SK-N-SH (cell line): ENCODE measurements at regions not wholly inside any gene's neighbourhood (a gene's known extent, or its start where the extent isn't known, plus 50 kb on each side); places are given as distances from the start of the nearest gene placed in this dataset.

Experiments
- CTCF ChIA-PET: fragments of 300-600, 350-600 bp; formaldehyde crosslinking; extraction: SDS; loops from one replicate; lab custom pipeline; 2021; lab: Yijun Ruan, JAX
- POLR2A ChIA-PET: fragments of 350-600 bp; sonication (Branson Sonifier 250); formaldehyde crosslinking; extraction: SDS; loops from one replicate; lab custom pipeline; 2020; ENCODE audit warnings: antibody characterized with exemption, inconsistent platforms; lab: Yijun Ruan, JAX
- DNase-seq: peaks from one replicate; pipeline ENCODE4 v3.0.0; 2012
- H2AFZ ChIP-seq: fragments of 200-600 bp; sonication (generic); 2 replicates; pipeline ENCODE4 v1.8.1; 2016; ENCODE audit warnings: antibody characterized with exemption, mild to moderate bottlenecking, low read depth
- H3F3A ChIP-seq: fragments of 200-600 bp; sonication (generic); replicated peaks from 2 replicates; pipeline ENCODE3; 2016; ENCODE audit warnings: antibody characterized with exemption, mild to moderate bottlenecking; ENCODE audit not compliant: insufficient read depth
- H3K27ac ChIP-seq, 2 experiments: fragments of 200-500 bp in 1 of 2; fragments of 200-600 bp in 1 of 2; sonication (Bioruptor generic) in 1 of 2; sonication (generic), shearing (Covaris generic) in 1 of 2; 2 replicates each; pipeline versions ENCODE4 v1.5.1 to v1.6.1; 2014 to 2016; ENCODE audit warnings: low read depth in 2 of 2, inconsistent platforms in 1 of 2, low read length in 1 of 2, mild to moderate bottlenecking in 1 of 2, mixed read lengths in 1 of 2
- H3K27me3 ChIP-seq: fragments of 200-600 bp; sonication (generic), shearing (Covaris generic); 2 replicates; pipeline ENCODE4 v1.6.1; 2016; ENCODE audit warnings: mixed run types; ENCODE audit not compliant: insufficient read depth
- H3K36me3 ChIP-seq, 2 experiments: fragments of 200-500 bp in 1 of 2; fragments of 200-600 bp in 1 of 2; sonication (Bioruptor generic) in 1 of 2; sonication (generic) in 1 of 2; replicated peaks in 1 of 2; 2 replicates each; pipeline versions ENCODE3 to v1.5.1; 2014 to 2016; ENCODE audit warnings: low read length in 1 of 2, mild to moderate bottlenecking in 1 of 2; ENCODE audit not compliant: insufficient read depth in 2 of 2, control insufficient read depth in 1 of 2
- H3K4me1 ChIP-seq, 2 experiments: fragments of 200-500 bp in 1 of 2; fragments of 200-600 bp in 1 of 2; sonication (Bioruptor generic) in 1 of 2; sonication (generic), shearing (Covaris generic) in 1 of 2; 2 replicates each; pipeline versions ENCODE4 v1.5.1 to v1.6.1; 2014 to 2016; ENCODE audit warnings: low read depth in 1 of 2, low read length in 1 of 2, mixed run types in 1 of 2; ENCODE audit not compliant: insufficient read depth in 2 of 2, control insufficient read depth in 1 of 2
- H3K4me2 ChIP-seq: fragments of 200-600 bp; sonication (generic), shearing (Covaris generic); 2 replicates; pipeline ENCODE4 v1.6.1; 2017; ENCODE audit warnings: mixed run types
- H3K4me3 ChIP-seq, 2 experiments: fragments of 200-500 bp in 1 of 2; fragments of 200-600 bp in 1 of 2; sonication (Bioruptor generic) in 1 of 2; sonication (generic), shearing (Covaris generic) in 1 of 2; 2 replicates each; pipeline versions ENCODE4 v1.5.1 to v1.8.1; 2014 to 2016; ENCODE audit warnings: low read depth in 2 of 2, inconsistent platforms in 1 of 2, low read length in 1 of 2, mild to moderate bottlenecking in 1 of 2, mixed read lengths in 1 of 2, moderate library complexity in 1 of 2
- H3K79me2 ChIP-seq: fragments of 200-600 bp; sonication (generic); 2 replicates; pipeline ENCODE4 v1.8.1; 2017; ENCODE audit warnings: mild to moderate bottlenecking; ENCODE audit not compliant: insufficient read depth
- H3K9ac ChIP-seq: fragments of 200-600 bp; sonication (generic); 2 replicates; pipeline ENCODE4 v1.6.1; 2017; ENCODE audit warnings: mixed run types
- H3K9me2 ChIP-seq: fragments of 200-600 bp; sonication (generic); 2 replicates; pipeline ENCODE4 v1.6.1; 2017; ENCODE audit warnings: mixed run types
- H3K9me3 ChIP-seq: fragments of 200-600 bp; sonication (generic); 2 replicates; pipeline ENCODE4 v1.6.1; 2017; ENCODE audit warnings: mixed run types, mild to moderate bottlenecking, moderate library complexity
- H4K20me1 ChIP-seq: fragments of 200-600 bp; sonication (generic); 2 replicates; pipeline ENCODE4 v1.6.1; 2017; ENCODE audit warnings: mild to moderate bottlenecking, mixed run types; ENCODE audit not compliant: insufficient read depth
- ELF1 ChIP-seq: IDR thresholded peaks from 2 replicates; pipeline ENCODE4 v1.4.0; 2012
- FOSL2 ChIP-seq: IDR thresholded peaks from 2 replicates; pipeline ENCODE4 v1.4.0; 2012; ENCODE audit warnings: low read depth, mild to moderate bottlenecking, moderate library complexity, borderline replicate concordance
- GABPA ChIP-seq: IDR thresholded peaks from 2 replicates; pipeline ENCODE4 v1.4.0; 2012; ENCODE audit warnings: low read depth, mild to moderate bottlenecking
- JUND ChIP-seq: IDR thresholded peaks from 2 replicates; pipeline ENCODE4 v1.4.0; 2012
- RAD21 ChIP-seq: IDR thresholded peaks from 2 replicates; pipeline ENCODE4 v1.6.1; 2012; ENCODE audit warnings: mild to moderate bottlenecking, low read length
- RCOR1 ChIP-seq: fragments of 150-350 bp; IDR thresholded peaks from 2 replicates; pipeline ENCODE4 v1.6.1; 2017; ENCODE audit warnings: antibody characterized with exemption, low read length
- TAF1 ChIP-seq: IDR thresholded peaks from 2 replicates; pipeline ENCODE4 v1.6.1; 2012; ENCODE audit warnings: low read depth, mild to moderate bottlenecking, low read length, moderate library complexity, borderline replicate concordance
- TEAD4 ChIP-seq: IDR thresholded peaks from 2 replicates; pipeline ENCODE4 v1.4.0; 2012; ENCODE audit warnings: mild to moderate bottlenecking, borderline replicate concordance; ENCODE audit not compliant: insufficient read depth
- USF1 ChIP-seq: IDR thresholded peaks from 2 replicates; pipeline ENCODE4 v1.4.0; 2012; ENCODE audit warnings: low read depth, borderline replicate concordance
- WGBS: methylation state at CpG from one replicate; pipeline ENCODE4 v1.1.6; 2017; ENCODE audit warnings: low lambda C conversion rate; 5-methylcytosine and 5-hydroxymethylcytosine counted together

- ChIA-PET POLR2A (no interaction called here), CTCF (no interaction called here)
- DNase-seq: no peak
- Histone ChIP-seq H3K9me2 (no peaks in the 10 kb centered on the region), H3K4me1 (no peaks in the 10 kb centered on the region), H3K9me3 (no peaks in the 10 kb centered on the region), H4K20me1 (no peaks in the 10 kb centered on the region), H3K27ac (no peak overlapping the region), H3K4me2 (no peak overlapping the region), H2AFZ (no peak overlapping the region), H3K9ac (no peak overlapping the region), H3F3A (peaks cover 4% of the 10 kb centered on the region), H3K4me3 (no peak overlapping the region), H3K79me2 (no peaks in the 10 kb centered on the region), H3K27me3 (no peaks in the 10 kb centered on the region), H3K36me3 (peaks cover 0 to 3% of the 10 kb centered on the region in 2 experiments)
- 81% methylated on average over 4 of the region's 4 CpGs for WGBS
- TF ChIP-seq RAD21: no peak
- TF ChIP-seq JUND: no peak
- TF ChIP-seq TAF1: no peak
- TF ChIP-seq GABPA: no peak
- TF ChIP-seq TEAD4: no peak
These were observed 212.6 kb downstream of the TMTC3 start for GRCh38 chr12:88354691-88355090.

- Histone ChIP-seq H3K27ac (no peak overlapping the region), H3K4me1 (peaks cover 0 to 8% of the 10 kb centered on the region in 2 experiments; a peak in 3 of 4 replicates), H2AFZ (no peak overlapping the region), H3K79me2 (no peaks in the 10 kb centered on the region), H4K20me1 (no peaks in the 10 kb centered on the region), H3K9me3 (no peaks in the 10 kb centered on the region), H3K27me3 (no peaks in the 10 kb centered on the region), H3F3A (peaks cover 4% of the 10 kb centered on the region), H3K9ac (no peak overlapping the region), H3K9me2 (no peaks in the 10 kb centered on the region), H3K36me3 (peaks cover 0 to 9% of the 10 kb centered on the region in 2 experiments), H3K4me3 (no peak overlapping the region), H3K4me2 (no peak overlapping the region)
- ChIA-PET CTCF (no interaction called here), POLR2A (no interaction called here)
- TF ChIP-seq USF1: 0 out of 2 replicates have a peak, but pooled peaks have one; percentile 32
- TF ChIP-seq RCOR1: no peak
- DNase-seq: no peak
- WGBS: 66% methylated on average over 1 of the region's 1 CpG
These were observed 218.2 kb downstream of the TMTC3 start for GRCh38 chr12:88360343-88360742.

- Histone ChIP-seq H4K20me1 (no peaks in the 10 kb centered on the region), H3K4me2 (no peak overlapping the region), H2AFZ (no peak overlapping the region), H3F3A (peaks cover 4% of the 10 kb centered on the region), H3K27me3 (no peaks in the 10 kb centered on the region), H3K79me2 (no peaks in the 10 kb centered on the region), H3K27ac (no peak overlapping the region), H3K9me2 (no peaks in the 10 kb centered on the region), H3K9ac (no peak overlapping the region), H3K36me3 (peaks cover 0 to 9% of the 10 kb centered on the region in 2 experiments), H3K4me1 (peaks cover 0 to 8% of the 10 kb centered on the region in 2 experiments; a peak in 3 of 4 replicates), H3K9me3 (no peaks in the 10 kb centered on the region), H3K4me3 (no peak overlapping the region)
- POLR2A ChIA-PET: no interaction called here
- peak; percentile 25; the same call in 1 of the 2 replicates for TF ChIP-seq FOSL2
- no peak for TF ChIP-seq ELF1
- CTCF ChIA-PET: no interaction called here
- DNase-seq: no peak
These were observed 218.8 kb downstream of the KITLG start for GRCh38 chr12:88361493-88361892.
